GM12878 (cell line): ENCODE measurements at regions not wholly inside any gene's neighbourhood (a gene's known extent, or its start where the extent isn't known, plus 50 kb on each side); places are given as distances from the start of the nearest gene placed in this dataset.

Source experiments
- BACH1 ChIP-seq: fragments of 450-650 bp; IDR thresholded peaks from 2 replicates; pipeline ENCODE4 v1.6.1; 2017; ENCODE audit warnings: mild to moderate bottlenecking, borderline replicate concordance
- BCL3 ChIP-seq: IDR thresholded peaks from 2 replicates; pipeline ENCODE4 v1.6.1; 2011; ENCODE audit warnings: borderline replicate concordance, low read depth, mild to moderate bottlenecking, moderate library complexity, low read length; ENCODE audit not compliant: insufficient read depth, poor library complexity, severe bottlenecking
- CBX5 ChIP-seq: sonication (generic); IDR thresholded peaks from 2 replicates; pipeline ENCODE4 v1.6.1; 2016; ENCODE audit warnings: low read depth, moderate library complexity, mild to moderate bottlenecking, inconsistent platforms
- CEBPB ChIP-seq, 2 experiments: fragments of 150-350 bp in 1 of 2; IDR thresholded peaks; 2 replicates each; pipeline ENCODE4 v1.6.1; 2012 to 2014; ENCODE audit warnings: low read depth in 2 of 2, low read length in 2 of 2, borderline replicate concordance in 1 of 2, inconsistent platforms in 1 of 2
- CHD2 ChIP-seq: IDR thresholded peaks from 2 replicates; pipeline ENCODE4 v1.6.1; 2011; ENCODE audit warnings: low read depth, low read length, improper control_type of control experiment, borderline replicate concordance
- CREB1 ChIP-seq: IDR thresholded peaks from 2 replicates; pipeline ENCODE4 v1.6.1; 2012; ENCODE audit warnings: low read depth, mild to moderate bottlenecking, inconsistent platforms
- DPF2 ChIP-seq: fragments of 450-650 bp; IDR thresholded peaks from 2 replicates; pipeline ENCODE4 v1.6.1; 2017; ENCODE audit warnings: mild to moderate bottlenecking
- E2F4 ChIP-seq: IDR thresholded peaks from 2 replicates; pipeline ENCODE4 v1.6.1; 2012; ENCODE audit warnings: low read depth, low read length, improper control_type of control experiment
- E4F1 ChIP-seq: fragments of 450-650 bp; IDR thresholded peaks from 2 replicates; pipeline ENCODE4 v1.6.1; 2018; ENCODE audit warnings: borderline replicate concordance, mild to moderate bottlenecking; ENCODE audit not compliant: partially characterized antibody
- EGR1 ChIP-seq, 2 experiments: IDR thresholded peaks; 1 replicate in 1 of 2; 2 replicates in 1 of 2; pipeline ENCODE4 v1.6.1; 2011 to 2012; ENCODE audit warnings: low read depth in 2 of 2, low read length in 2 of 2, borderline replicate concordance in 1 of 2, mild to moderate bottlenecking in 1 of 2, moderate library complexity in 1 of 2
- ETV6 ChIP-seq, 2 experiments: fragments of 450-650 bp in 1 of 2; IDR thresholded peaks in 1 of 2; conservative IDR thresholded peaks in 1 of 2; 2 replicates each; pipeline ENCODE4 v1.6.1; 2014; ENCODE audit warnings: antibody characterized with exemption in 1 of 2, borderline replicate concordance in 1 of 2, low read depth in 1 of 2, mild to moderate bottlenecking in 1 of 2, moderate library complexity in 1 of 2
- IRF5 ChIP-seq: fragments of 450-650 bp; IDR thresholded peaks from 2 replicates; pipeline ENCODE4 v1.6.1; 2017; ENCODE audit warnings: borderline replicate concordance
- MEF2A ChIP-seq: IDR thresholded peaks from 2 replicates; pipeline ENCODE4 v1.6.1; 2011; ENCODE audit warnings: low read depth, mild to moderate bottlenecking, low read length, moderate library complexity; ENCODE audit not compliant: insufficient read depth
- NFYB ChIP-seq: IDR thresholded peaks from 2 replicates; pipeline ENCODE4 v1.6.1; 2011; ENCODE audit warnings: low read depth, mild to moderate bottlenecking, low read length, improper control_type of control experiment, moderate library complexity; ENCODE audit not compliant: insufficient read depth
- RAD51 ChIP-seq: fragments of 450-650 bp; IDR thresholded peaks from 2 replicates; pipeline ENCODE4 v1.6.1; 2016; ENCODE audit warnings: moderate library complexity, mild to moderate bottlenecking, inconsistent platforms
- RB1 ChIP-seq: fragments of 450-650 bp; formaldehyde crosslinking; IDR thresholded peaks from 2 replicates; pipeline ENCODE4 v1.6.1; 2017; ENCODE audit warnings: mild to moderate bottlenecking, borderline replicate concordance
- RCOR1 ChIP-seq: conservative IDR thresholded peaks from 2 replicates; pipeline ENCODE4 v1.6.1; 2012; ENCODE audit warnings: low read depth, low read length, improper control_type of control experiment
- RELA ChIP-seq: fragments of 450-650 bp; IDR thresholded peaks from 2 replicates; pipeline ENCODE4 v1.8.0; 2014; ENCODE audit warnings: borderline replicate concordance; ENCODE audit not compliant: partially characterized antibody
- SMAD1 ChIP-seq: fragments of 450-650 bp; IDR thresholded peaks from 2 replicates; pipeline ENCODE4 v1.6.1; 2018; ENCODE audit warnings: mild to moderate bottlenecking, low read depth; ENCODE audit not compliant: partially characterized antibody
- SPI1 ChIP-seq: IDR thresholded peaks from 2 replicates; pipeline ENCODE4 v1.6.1; 2011; ENCODE audit warnings: low read depth, mild to moderate bottlenecking, low read length, moderate library complexity, borderline replicate concordance; ENCODE audit not compliant: insufficient read depth
- SUPT20H ChIP-seq: IDR thresholded peaks from 2 replicates; pipeline ENCODE4 v1.6.1; 2011; ENCODE audit warnings: low read depth, mild to moderate bottlenecking, low read length, moderate library complexity, borderline replicate concordance; ENCODE audit not compliant: control insufficient read depth
- TAF1 ChIP-seq: IDR thresholded peaks from 2 replicates; pipeline ENCODE4 v1.6.1; 2011; ENCODE audit warnings: mild to moderate bottlenecking, low read depth, low read length, borderline replicate concordance
- TCF12 ChIP-seq: IDR thresholded peaks from 2 replicates; pipeline ENCODE4 v1.6.1; 2011; ENCODE audit warnings: low read depth, mild to moderate bottlenecking, low read length
- YY1 ChIP-seq: IDR thresholded peaks from 2 replicates; pipeline ENCODE4 v1.6.1; 2011; ENCODE audit warnings: low read depth, mild to moderate bottlenecking, low read length
- ZBED1 ChIP-seq: IDR thresholded peaks from 2 replicates; pipeline ENCODE4 v1.6.1; 2016; ENCODE audit warnings: borderline replicate concordance

- TF ChIP-seq CEBPB (IDR thresholded peaks at IDR 0.05; ENCODE audit: borderline replicate concordance in 1 of 2, low read depth in 2 of 2, low read length in 2 of 2) (peak in 1 of 2 experiments; percentile 93; a peak in 2 of 4 replicates), SUPT20H (no peak), BCL3 (no peak), TAF1 (no peak), RAD51 (no peak), CHD2 (peak; percentile 33; the same call in 1 of the 2 replicates), IRF5 (no peak), DPF2 (peak; percentile 87), TCF12 (peak; percentile 60), E4F1 (no peak), RCOR1 (no peak), RELA (no peak), ZBED1 (peak; percentile 39; the same call in 1 of the 2 replicates), BACH1 (no peak), YY1 (no peak), E2F4 (no peak), RB1 (no peak), SMAD1 (no peak), CREB1 (peak; percentile 66; the same call in 1 of the 2 replicates), NFYB (no peak), EGR1 (IDR thresholded peaks at IDR 0.05; ENCODE audit: borderline replicate concordance in 1 of 2, low read depth in 2 of 2, low read length in 2 of 2) (no peak), MEF2A (peak; percentile 83), SPI1 (peak; percentile 18; the same call in 1 of the 2 replicates), CBX5 (0 out of 2 replicates have a peak, but pooled peaks have one; percentile 46), ETV6 (conservative IDR thresholded peaks at IDR 0.05 in 1 of 2, IDR thresholded peaks at IDR 0.05 in 1 of 2; ENCODE audit: borderline replicate concordance in 1 of 2, low read depth in 1 of 2) (peak in 1 of 2 experiments; percentile 92; a peak in 2 of 4 replicates)
Observed at GRCh38 chr2:145411493-145411892, 891.6 kb upstream of the ZEB2 start (continued).
